WTC11 (cell line): ENCODE measurements at regions not wholly inside any gene's neighbourhood (a gene's known extent, or its start where the extent isn't known, plus 50 kb on each side); places are given as distances from the start of the nearest gene placed in this dataset.

Experiments
- AFF4 ChIP-seq: sonication (generic); formaldehyde crosslinking; IDR thresholded peaks from 2 replicates; pipeline ENCODE4 v1.8.1; 2023; ENCODE audit warnings: mild to moderate bottlenecking, missing genetic modification reagents, borderline replicate concordance
- TCF7 ChIP-seq: sonication (generic); formaldehyde crosslinking; IDR thresholded peaks from 2 replicates; pipeline ENCODE4 v1.8.0; 2022; ENCODE audit warnings: mild to moderate bottlenecking, low read depth, missing genetic modification reagents, moderate library complexity
- TEAD4 ChIP-seq: sonication (generic); formaldehyde crosslinking; IDR thresholded peaks from 2 replicates; pipeline ENCODE4 v1.8.0; 2022; ENCODE audit warnings: mild to moderate bottlenecking, missing genetic modification reagents
- ZNF317 ChIP-seq: sonication (generic); formaldehyde crosslinking; IDR thresholded peaks from 2 replicates; pipeline ENCODE4 v1.8.1; 2023; ENCODE audit warnings: low read depth, mild to moderate bottlenecking, moderate library complexity, missing genetic modification reagents, borderline replicate concordance
- ZNF423 ChIP-seq: fragments of 250-450 bp; sonication (Bioruptor Pico); IDR thresholded peaks from 2 replicates; pipeline ENCODE4 v2.1.2; 2022; ENCODE audit warnings: mild to moderate bottlenecking, moderate library complexity
- TF ChIP-seq, protein P1 (sequence below): fragments of 200-600 bp; IDR thresholded peaks from 2 replicates; pipeline ENCODE4 v1.8.0; 2022; ENCODE audit warnings: antibody characterized with exemption
- TF ChIP-seq, protein P2 (sequence below): sonication (generic); formaldehyde crosslinking; IDR thresholded peaks from 2 replicates; pipeline ENCODE4 v1.8.1; 2023; ENCODE audit warnings: mild to moderate bottlenecking, missing genetic modification reagents, moderate library complexity
- TF ChIP-seq, protein P3 (sequence below): sonication (generic); formaldehyde crosslinking; conservative IDR thresholded peaks from 2 replicates; pipeline ENCODE4 v1.8.1; 2022; ENCODE audit warnings: mild to moderate bottlenecking, missing genetic modification reagents
- TF ChIP-seq, protein P4 (sequence below): sonication (generic); formaldehyde crosslinking; IDR thresholded peaks from 2 replicates; pipeline ENCODE4 v1.8.0; 2022; ENCODE audit warnings: mild to moderate bottlenecking, missing genetic modification reagents
- TF ChIP-seq, protein P5 (sequence below): sonication (generic); formaldehyde crosslinking; IDR thresholded peaks from 2 replicates; pipeline ENCODE4 v1.8.1; 2023; ENCODE audit warnings: mild to moderate bottlenecking, missing genetic modification reagents, moderate library complexity

GRCh38 chr4:186445040-186445439 lies 110.3 kb downstream of the MTNR1A start:
- TF ChIP-seq, protein P1, sequence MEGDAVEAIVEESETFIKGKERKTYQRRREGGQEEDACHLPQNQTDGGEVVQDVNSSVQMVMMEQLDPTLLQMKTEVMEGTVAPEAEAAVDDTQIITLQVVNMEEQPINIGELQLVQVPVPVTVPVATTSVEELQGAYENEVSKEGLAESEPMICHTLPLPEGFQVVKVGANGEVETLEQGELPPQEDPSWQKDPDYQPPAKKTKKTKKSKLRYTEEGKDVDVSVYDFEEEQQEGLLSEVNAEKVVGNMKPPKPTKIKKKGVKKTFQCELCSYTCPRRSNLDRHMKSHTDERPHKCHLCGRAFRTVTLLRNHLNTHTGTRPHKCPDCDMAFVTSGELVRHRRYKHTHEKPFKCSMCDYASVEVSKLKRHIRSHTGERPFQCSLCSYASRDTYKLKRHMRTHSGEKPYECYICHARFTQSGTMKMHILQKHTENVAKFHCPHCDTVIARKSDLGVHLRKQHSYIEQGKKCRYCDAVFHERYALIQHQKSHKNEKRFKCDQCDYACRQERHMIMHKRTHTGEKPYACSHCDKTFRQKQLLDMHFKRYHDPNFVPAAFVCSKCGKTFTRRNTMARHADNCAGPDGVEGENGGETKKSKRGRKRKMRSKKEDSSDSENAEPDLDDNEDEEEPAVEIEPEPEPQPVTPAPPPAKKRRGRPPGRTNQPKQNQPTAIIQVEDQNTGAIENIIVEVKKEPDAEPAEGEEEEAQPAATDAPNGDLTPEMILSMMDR, result no peak
- TF ChIP-seq AFF4 (CRISPR knock-in tag) (no peak), TCF7 (no peak), TEAD4 (no peak), ZNF317 (no peak), ZNF423 (CRISPR knock-in tag) (no peak)
- TF ChIP-seq, protein P2, sequence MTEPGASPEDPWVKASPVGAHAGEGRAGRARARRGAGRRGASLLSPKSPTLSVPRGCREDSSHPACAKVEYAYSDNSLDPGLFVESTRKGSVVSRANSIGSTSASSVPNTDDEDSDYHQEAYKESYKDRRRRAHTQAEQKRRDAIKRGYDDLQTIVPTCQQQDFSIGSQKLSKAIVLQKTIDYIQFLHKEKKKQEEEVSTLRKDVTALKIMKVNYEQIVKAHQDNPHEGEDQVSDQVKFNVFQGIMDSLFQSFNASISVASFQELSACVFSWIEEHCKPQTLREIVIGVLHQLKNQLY (CRISPR knock-in tag), result no peak
- TF ChIP-seq, protein P3, sequence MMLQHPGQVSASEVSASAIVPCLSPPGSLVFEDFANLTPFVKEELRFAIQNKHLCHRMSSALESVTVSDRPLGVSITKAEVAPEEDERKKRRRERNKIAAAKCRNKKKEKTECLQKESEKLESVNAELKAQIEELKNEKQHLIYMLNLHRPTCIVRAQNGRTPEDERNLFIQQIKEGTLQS (CRISPR knock-in tag), result no peak
- TF ChIP-seq, protein P4, sequence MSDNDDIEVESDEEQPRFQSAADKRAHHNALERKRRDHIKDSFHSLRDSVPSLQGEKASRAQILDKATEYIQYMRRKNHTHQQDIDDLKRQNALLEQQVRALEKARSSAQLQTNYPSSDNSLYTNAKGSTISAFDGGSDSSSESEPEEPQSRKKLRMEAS (CRISPR knock-in tag), result no peak
- TF ChIP-seq, protein P5, sequence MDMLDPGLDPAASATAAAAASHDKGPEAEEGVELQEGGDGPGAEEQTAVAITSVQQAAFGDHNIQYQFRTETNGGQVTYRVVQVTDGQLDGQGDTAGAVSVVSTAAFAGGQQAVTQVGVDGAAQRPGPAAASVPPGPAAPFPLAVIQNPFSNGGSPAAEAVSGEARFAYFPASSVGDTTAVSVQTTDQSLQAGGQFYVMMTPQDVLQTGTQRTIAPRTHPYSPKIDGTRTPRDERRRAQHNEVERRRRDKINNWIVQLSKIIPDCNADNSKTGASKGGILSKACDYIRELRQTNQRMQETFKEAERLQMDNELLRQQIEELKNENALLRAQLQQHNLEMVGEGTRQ (CRISPR knock-in tag), result no peak
